HG02678 (cell line): ENCODE measurements at regions not wholly inside any gene's neighbourhood (a gene's known extent, or its start where the extent isn't known, plus 50 kb on each side); places are given as distances from the start of the nearest gene placed in this dataset.
A peak's percentile ranks its signal among the peaks of the same experiment; 100 is the strongest.

Experiments
- ATAC-seq: cut with Tn5 transposase; IDR thresholded peaks from one replicate; pipeline ENCODE4 v1.9.1; 2021; ENCODE audit warnings: mild to moderate bottlenecking, moderate library complexity; ENCODE audit not compliant: unreplicated experiment

GRCh38 chr5:60271517-60271916, 378.0 kb upstream of the PDE4D start:
- no peak for ATAC-seq

GRCh38 chr5:60267907-60268306, 374.4 kb upstream of the PDE4D start:
- no peak for ATAC-seq

GRCh38 chr5:60263346-60263745, 369.8 kb upstream of the PDE4D start:
- no peak for ATAC-seq

GRCh38 chr5:60262576-60263295, 369.2 kb upstream of the PDE4D start:
- ATAC-seq = no peak

GRCh38 chr5:60261732-60262131, 368.2 kb upstream of the PDE4D start:
- ATAC-seq = no peak

- no peak for ATAC-seq
These were observed 367.1 kb upstream of the PDE4D start for GRCh38 chr5:60260658-60261057.

- ATAC-seq = no peak
These were observed 366.2 kb upstream of the PDE4D start for GRCh38 chr5:60259730-60260129.

- ATAC-seq = no peak
These were observed 364.2 kb upstream of the PDE4D start for GRCh38 chr5:60257596-60258271.

GRCh38 chr5:60256546-60256945, 363.0 kb upstream of the PDE4D start:
- ATAC-seq = no peak

GRCh38 chr5:60248901-60249300, 355.4 kb upstream of the PDE4D start:
- peak; percentile 92 for ATAC-seq

- no peak for ATAC-seq
These were observed 350.2 kb upstream of the PDE4D start for GRCh38 chr5:60243713-60244112.

GRCh38 chr5:60232036-60232795, 338.7 kb upstream of the PDE4D start:
- ATAC-seq = no peak

GRCh38 chr5:60230456-60230855, 336.9 kb upstream of the PDE4D start:
- no peak for ATAC-seq

GRCh38 chr5:60229691-60230185, 336.2 kb upstream of the PDE4D start:
- ATAC-seq = no peak

GRCh38 chr5:60228676-60229075, 335.1 kb upstream of the PDE4D start:
- ATAC-seq = no peak

GRCh38 chr5:60226128-60226527, 332.6 kb upstream of the PDE4D start:
- no peak for ATAC-seq

GRCh38 chr5:60223342-60223741, 329.8 kb upstream of the PDE4D start:
- no peak for ATAC-seq

GRCh38 chr5:60219921-60220320, 326.4 kb upstream of the PDE4D start:
- no peak for ATAC-seq

- peak; percentile 41 for ATAC-seq
These were observed 317.3 kb upstream of the PDE4D start for GRCh38 chr5:60210810-60211209.

GRCh38 chr5:60209146-60209840, 315.8 kb upstream of the PDE4D start:
- no peak for ATAC-seq

- ATAC-seq = no peak
These were observed 315.2 kb upstream of the PDE4D start for GRCh38 chr5:60208716-60209115.
